ENCODE measurements at regions not wholly inside any gene's neighbourhood (a gene's known extent, or its start where the extent isn't known, plus 50 kb on each side); places are given as distances from the start of the nearest gene placed in this dataset.

DNA sequence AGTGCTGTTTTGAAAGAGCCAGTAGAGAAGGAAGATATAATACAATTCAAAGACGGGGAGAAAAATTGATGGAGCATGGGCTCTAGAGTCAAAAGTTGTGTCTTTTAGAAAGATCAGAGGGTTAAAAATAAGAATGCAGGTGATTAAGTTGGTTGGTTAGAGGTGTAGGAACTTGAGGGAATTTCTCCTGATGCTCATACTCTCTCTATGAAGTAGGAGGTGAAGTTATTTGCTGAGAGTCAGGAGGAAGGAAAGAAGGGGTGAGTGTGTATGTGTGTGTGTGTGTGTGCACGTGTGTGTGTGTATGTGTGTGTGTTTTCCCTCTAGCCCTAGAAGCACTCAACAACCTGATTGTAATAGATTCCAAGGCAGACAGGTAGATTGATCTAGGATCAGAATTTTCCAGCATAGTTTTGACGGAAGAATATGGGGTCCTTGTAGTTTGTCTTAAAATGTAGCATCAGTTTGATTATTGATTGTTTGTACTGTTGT is 88.3 kb upstream of the MACF1 start:
- TF ChIP-seq POLR2AphosphoS5 (IDR thresholded peaks at IDR 0.05; ENCODE audit: borderline replicate concordance, low read depth, low read length): no peak
- TF ChIP-seq EZH2 (IDR thresholded peaks at IDR 0.05): no peak
- TF ChIP-seq FOXP2 (optimal IDR thresholded peaks at IDR 0.05; ENCODE audit: control extremely low read depth, extremely low read length, insufficient read depth): no peak
